ENCODE measurements at regions not wholly inside any gene's neighbourhood (a gene's known extent, or its start where the extent isn't known, plus 50 kb on each side); places are given as distances from the start of the nearest gene placed in this dataset.

- TF ChIP-seq CTCF (conservative IDR thresholded peaks at IDR 0.05; ENCODE audit: low read depth, low read length) (no peak), POLR2A (IDR thresholded peaks at IDR 0.05; ENCODE audit: low read depth, low read length) (no peak), USF2 (IDR thresholded peaks at IDR 0.05; ENCODE audit: low read depth, low read length) (no peak), RFX5 (IDR thresholded peaks at IDR 0.05; ENCODE audit: low read depth, low read length) (no peak), RAD21 (IDR thresholded peaks at IDR 0.05; ENCODE audit: low read length) (no peak), MAFK (IDR thresholded peaks at IDR 0.05; ENCODE audit: low read depth, low read length) (no peak), CEBPB (IDR thresholded peaks at IDR 0.05; ENCODE audit: low read depth, low read length) (no peak), FOS (IDR thresholded peaks at IDR 0.05; ENCODE audit: low read depth, low read length) (no peak)
Measured at GRCh38 chr22:44572414-44573207, 74.6 kb upstream of the RTL6 start.
